ENCODE measurements at regions not wholly inside any gene's neighbourhood (a gene's known extent, or its start where the extent isn't known, plus 50 kb on each side); places are given as distances from the start of the nearest gene placed in this dataset.

- H3K9me3 ChIP-seq, result no peaks in the 10 kb centered on the region
- TF ChIP-seq CTCF (IDR thresholded peaks at IDR 0.05) (no peak), POLR2A (IDR thresholded peaks at IDR 0.05) (no peak), EP300 (IDR thresholded peaks at IDR 0.05) (no peak)
- 75 to 87% (median 77%) methylated on average over 4 of the region's 4 CpGs for WGBS, 3 donors
Measured at GRCh38 chr17:69608808-69609472, 194.4 kb downstream of the MAP2K6 start.

DNA sequence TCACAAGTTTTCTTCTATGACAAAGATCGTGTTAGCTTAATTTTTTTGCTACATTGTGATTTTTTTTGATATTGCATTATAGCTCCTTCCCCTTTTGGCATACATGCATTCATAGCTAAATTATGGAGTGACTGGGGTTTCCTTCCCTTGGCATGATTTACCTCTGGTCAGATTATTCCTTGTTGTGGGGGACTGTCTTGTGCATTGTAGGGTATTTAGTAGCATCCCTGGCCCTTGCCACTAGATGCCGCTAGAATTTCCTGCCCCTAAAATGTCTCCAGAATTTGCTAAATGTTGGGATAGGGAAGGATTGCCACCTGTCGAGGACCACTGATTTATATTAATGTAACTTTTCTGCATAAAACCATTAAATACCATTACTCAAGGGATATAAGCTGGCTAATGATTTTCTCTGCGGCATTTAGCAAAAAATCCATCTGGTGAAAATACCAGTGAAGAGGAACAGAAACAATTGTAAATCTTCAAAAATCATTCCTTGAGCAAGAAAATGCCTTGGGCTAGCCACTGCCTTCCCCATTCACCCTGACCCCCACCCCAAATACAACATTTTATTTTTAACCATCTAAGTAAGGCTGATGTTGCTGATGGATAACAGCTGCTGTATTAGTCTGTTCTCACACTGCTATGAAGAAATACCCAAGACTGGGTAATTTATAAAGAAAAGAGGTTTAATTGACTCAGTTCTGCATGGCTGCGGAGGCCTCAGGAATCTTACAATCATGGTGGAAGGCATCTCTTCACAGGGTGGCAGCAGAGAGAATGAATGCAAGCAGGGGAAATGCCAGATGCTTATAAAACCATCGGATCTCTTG lies 195.2 kb downstream of the MAP2K6 start:
- no peak overlapping the region for H3K27ac ChIP-seq
- H3K4me1 ChIP-seq (ENCODE audit: insufficient read depth), result peaks cover 2% of the 10 kb centered on the region
- H3K27me3 ChIP-seq, result no peaks in the 10 kb centered on the region
- intact Hi-C loops (cut with DNase I), result loop anchor here in 3 of 4 donors (5.0 to 10.0 kb wide), 2 partner anchors 533 to 535 kb away; no protein-coding TSS in a partner anchor
- H3K9me3 ChIP-seq, result no peaks in the 10 kb centered on the region
- WGBS, 3 donors, result 79 to 82% (median 81%) methylated on average over 6 of the region's 6 CpGs
- DNase-seq, result no peak
- no peaks in the 10 kb centered on the region for H3K36me3 ChIP-seq
- H3K4me3 ChIP-seq, result no peak overlapping the region
- TF ChIP-seq EP300 (IDR thresholded peaks at IDR 0.05), result no peak
- TF ChIP-seq POLR2A (IDR thresholded peaks at IDR 0.05), result no peak
- no peak for TF ChIP-seq CTCF (IDR thresholded peaks at IDR 0.05)

More at GRCh38 chr17:69608808-69609472, 194.4 kb downstream of the MAP2K6 start:
- DNase-seq, result no peak
- intact Hi-C loops (cut with DNase I), result loop anchor here in 3 of 4 donors (5.0 to 10.0 kb wide), 2 partner anchors 533 to 536 kb away; no protein-coding TSS in a partner anchor
- H3K4me1 ChIP-seq (ENCODE audit: insufficient read depth), result peaks cover 2% of the 10 kb centered on the region
- no peaks in the 10 kb centered on the region for H3K36me3 ChIP-seq
- no peaks in the 10 kb centered on the region for H3K27me3 ChIP-seq
- H3K4me3 ChIP-seq, result no peak overlapping the region
- no peak overlapping the region for H3K27ac ChIP-seq

DNA sequence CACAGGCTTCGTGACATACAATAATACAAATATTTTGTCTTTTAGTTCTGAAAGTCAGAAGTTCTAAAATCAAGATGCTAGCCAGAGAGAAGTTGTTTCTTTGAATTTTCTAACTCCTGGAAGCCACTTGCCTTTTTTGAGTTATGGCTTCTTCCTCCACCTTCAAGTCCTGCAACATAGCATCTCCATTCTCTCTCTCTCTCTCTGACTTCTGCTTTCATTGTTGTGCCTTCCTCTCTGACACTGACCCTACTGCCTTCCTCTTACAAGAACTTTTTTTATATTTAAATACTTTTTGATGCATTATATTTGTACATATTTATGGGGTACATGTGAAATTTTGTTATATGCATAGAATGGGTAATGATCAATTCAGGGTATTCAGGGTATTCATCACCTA lies 205.9 kb downstream of the MAP2K6 start:
- Histone ChIP-seq H3K27ac (no peak overlapping the region), H3K9me3 (no peaks in the 10 kb centered on the region), H3K36me3 (no peaks in the 10 kb centered on the region), H3K4me1 (ENCODE audit: insufficient read depth) (no peaks in the 10 kb centered on the region), H3K4me3 (no peak overlapping the region), H3K27me3 (no peaks in the 10 kb centered on the region)
- DNase-seq, result no peak
- intact Hi-C loops (cut with DNase I), result no loop called here
- no peak for TF ChIP-seq CTCF (IDR thresholded peaks at IDR 0.05)
- no peak for TF ChIP-seq POLR2A (IDR thresholded peaks at IDR 0.05)
- no peak for TF ChIP-seq EP300 (IDR thresholded peaks at IDR 0.05)
- 56 to 66% (median 61%) methylated on average over 1 of the region's 1 CpG for WGBS, 3 donors

- 45 to 80% (median 79%) methylated on average over 2 of the region's 2 CpGs for WGBS, 3 donors
- intact Hi-C loops (cut with DNase I), result no loop called here
- H3K4me3 ChIP-seq, result no peak overlapping the region
- H3K4me1 ChIP-seq (ENCODE audit: insufficient read depth), result no peaks in the 10 kb centered on the region
- no peaks in the 10 kb centered on the region for H3K27me3 ChIP-seq
- no peak for TF ChIP-seq EP300 (IDR thresholded peaks at IDR 0.05)
- no peak for TF ChIP-seq CTCF (IDR thresholded peaks at IDR 0.05)
- no peak for TF ChIP-seq POLR2A (IDR thresholded peaks at IDR 0.05)
- DNase-seq, result no peak
- no peaks in the 10 kb centered on the region for H3K9me3 ChIP-seq
- no peaks in the 10 kb centered on the region for H3K36me3 ChIP-seq
- H3K27ac ChIP-seq, result no peak overlapping the region
Measured at GRCh38 chr17:69625474-69625873, 211.0 kb downstream of the MAP2K6 start.

Data from ovary (tissue), 7 donors.